Prostate gland (tissue), 2 donors: ENCODE measurements at regions not wholly inside any gene's neighbourhood (a gene's known extent, or its start where the extent isn't known, plus 50 kb on each side); places are given as distances from the start of the nearest gene placed in this dataset.

Experiments
- DNase-seq: peaks from one replicate; pipeline ENCODE4 v3.0.0-alpha.2; 2019; ENCODE audit warnings: low spot score
- H3K27ac ChIP-seq, 2 donors: fragments of 200-600 bp; sonication (generic); 2 replicates each; pipeline ENCODE4 v1.5.1; 2017 to 2019
- H3K27me3 ChIP-seq: fragments of 200-600 bp; sonication (generic); replicated peaks from 2 replicates; pipeline ENCODE4 v1.5.1; 2019; ENCODE audit not compliant: insufficient read depth
- H3K36me3 ChIP-seq, 2 donors: fragments of 200-600 bp; sonication (generic); 1 replicate in 1 of 2; 2 replicates in 1 of 2; pipeline versions ENCODE4 v1.5.1 to v1.8.1; 2017 to 2019
- H3K4me1 ChIP-seq: fragments of 200-600 bp; sonication (generic); replicated peaks from 2 replicates; pipeline ENCODE4 v1.5.1; 2019
- H3K4me3 ChIP-seq, 2 donors: fragments of 200-600 bp; sonication (generic); 2 replicates each; pipeline ENCODE4 v1.5.1; 2017 to 2019
- H3K9me3 ChIP-seq: fragments of 200-600 bp; sonication (generic); 2 replicates; pipeline ENCODE4 v1.5.1; 2017
- CTCF ChIP-seq, 4 experiments: fragments of 200-600 bp in 2 of 4; fragments of 450-650 bp in 2 of 4; sonication (generic) in 2 of 4; IDR thresholded peaks; 1 replicate in 3 of 4; 2 replicates in 1 of 4; pipeline ENCODE4 v1.5.1; 2016 to 2019; ENCODE audit warnings: antibody characterized with exemption in 4 of 4, mild to moderate bottlenecking in 2 of 4, moderate library complexity in 2 of 4
- POLR2A ChIP-seq: fragments of 450-650 bp; IDR thresholded peaks from one replicate; pipeline ENCODE4 v1.6.1; 2016; ENCODE audit warnings: antibody characterized with exemption, mild to moderate bottlenecking
- POLR2AphosphoS5 ChIP-seq: sonication (generic); formaldehyde crosslinking; IDR thresholded peaks from one replicate; pipeline ENCODE4 v1.6.1; 2017; ENCODE audit warnings: antibody characterized with exemption
- WGBS: methylation state at CpG from one replicate; pipeline ENCODE4 v1.1.5; 2018; 5-methylcytosine and 5-hydroxymethylcytosine counted together
- intact Hi-C: fragments of 100-400 bp; cut with DNase I; formaldehyde crosslinking; loops from one replicate; pipeline ENCODE4 v1.14.2; 2022

GRCh38 chr3:152891678-152892077 lies 56.7 kb downstream of the P2RY1 start:
- TF ChIP-seq CTCF (IDR thresholded peaks at IDR 0.05), result no peak
- no peak for TF ChIP-seq POLR2A
- TF ChIP-seq POLR2AphosphoS5, result no peak
- Histone ChIP-seq H3K9me3 (no peaks in the 10 kb centered on the region), H3K27ac (no peak overlapping the region), H3K36me3 (no peaks in the 10 kb centered on the region), H3K4me3 (no peak overlapping the region), H3K27me3 (no peaks in the 10 kb centered on the region), H3K4me1 (no peaks in the 10 kb centered on the region)
- no peak for DNase-seq
- WGBS, result 42% methylated on average over 1 of the region's 1 CpG
- intact Hi-C loops, result no loop called here

- DNase-seq, result no peak
- TF ChIP-seq CTCF (IDR thresholded peaks at IDR 0.05) (no peak), POLR2A (no peak), POLR2AphosphoS5 (no peak)
- intact Hi-C loops, result no loop called here
- H3K4me3 ChIP-seq, result no peak overlapping the region
- H3K9me3 ChIP-seq, result no peaks in the 10 kb centered on the region
- no peak overlapping the region for H3K27ac ChIP-seq
- H3K4me1 ChIP-seq, result no peaks in the 10 kb centered on the region
- H3K27me3 ChIP-seq, result no peaks in the 10 kb centered on the region
- H3K36me3 ChIP-seq, result no peaks in the 10 kb centered on the region
These were observed 57.5 kb downstream of the P2RY1 start for GRCh38 chr3:152892446-152892845.

- Histone ChIP-seq H3K9me3 (no peaks in the 10 kb centered on the region), H3K4me3 (no peak overlapping the region), H3K27me3 (no peaks in the 10 kb centered on the region), H3K4me1 (no peaks in the 10 kb centered on the region), H3K27ac (no peak overlapping the region), H3K36me3 (no peaks in the 10 kb centered on the region)
- no peak for DNase-seq
- intact Hi-C loops, result no loop called here
- 61% methylated on average over 3 of the region's 3 CpGs for WGBS
- TF ChIP-seq CTCF (IDR thresholded peaks at IDR 0.05) (no peak), POLR2A (no peak), POLR2AphosphoS5 (no peak)
These were observed 58.7 kb downstream of the P2RY1 start for GRCh38 chr3:152893647-152894046.

GRCh38 chr3:152899306-152899705 lies 64.4 kb downstream of the P2RY1 start:
- H3K4me1 ChIP-seq, result no peaks in the 10 kb centered on the region
- no peak for DNase-seq
- no peak overlapping the region for H3K27ac ChIP-seq
- no peaks in the 10 kb centered on the region for H3K9me3 ChIP-seq
- H3K4me3 ChIP-seq, result no peak overlapping the region
- no peaks in the 10 kb centered on the region for H3K27me3 ChIP-seq
- no peak for TF ChIP-seq CTCF (IDR thresholded peaks at IDR 0.05)
- TF ChIP-seq POLR2AphosphoS5, result no peak
- TF ChIP-seq POLR2A, result no peak
- WGBS, result 59% methylated on average over 2 of the region's 2 CpGs
- H3K36me3 ChIP-seq, result no peaks in the 10 kb centered on the region
- intact Hi-C loops, result no loop called here

- Histone ChIP-seq H3K27ac (no peak overlapping the region), H3K4me1 (no peaks in the 10 kb centered on the region), H3K4me3 (no peak overlapping the region), H3K27me3 (no peaks in the 10 kb centered on the region), H3K36me3 (no peaks in the 10 kb centered on the region), H3K9me3 (no peaks in the 10 kb centered on the region)
- TF ChIP-seq POLR2A (no peak), POLR2AphosphoS5 (no peak), CTCF (IDR thresholded peaks at IDR 0.05) (no peak)
- intact Hi-C loops, result no loop called here
- 94% methylated on average over 2 of the region's 2 CpGs for WGBS
- DNase-seq, result no peak
These were observed 67.3 kb downstream of the P2RY1 start for GRCh38 chr3:152902141-152902669.
